GM23338 (cell line): ENCODE measurements at regions not wholly inside any gene's neighbourhood (a gene's known extent, or its start where the extent isn't known, plus 50 kb on each side); places are given as distances from the start of the nearest gene placed in this dataset.

ENCODE experiments used
- ATAC-seq: fragments of 200-7000 bp; cut with Tn5 transposase; 3 replicates; pipeline ENCODE4 v1.9.1; 2020
- DNase-seq: peaks from one replicate; pipeline ENCODE4 v3.0.0-alpha.2; 2015; ENCODE audit warnings: low spot score
- H2AFZ ChIP-seq: fragments of 200-600 bp; sonication (generic); 2 replicates; pipeline ENCODE4 v1.8.0; 2016; ENCODE audit warnings: antibody characterized with exemption, mild to moderate bottlenecking, moderate library complexity
- H3F3A ChIP-seq: fragments of 200-600 bp; sonication (generic); replicated peaks from 2 replicates; pipeline ENCODE4 v1.8.0; 2017; ENCODE audit warnings: antibody characterized with exemption, mixed run types, low read depth
- H3K27ac ChIP-seq: fragments of 200-600 bp; sonication (generic); 2 replicates; pipeline ENCODE4 v1.6.1; 2016; ENCODE audit warnings: low read depth
- H3K27me3 ChIP-seq: fragments of 200-600 bp; sonication (generic); 2 replicates; pipeline ENCODE4 v1.8.0; 2016; ENCODE audit warnings: mild to moderate bottlenecking, mixed run types, moderate library complexity; ENCODE audit not compliant: insufficient read depth
- H3K36me3 ChIP-seq: fragments of 200-600 bp; sonication (generic); 2 replicates; pipeline ENCODE4 v1.8.0; 2016; ENCODE audit warnings: mild to moderate bottlenecking; ENCODE audit not compliant: insufficient read depth
- H3K4me1 ChIP-seq: fragments of 200-600 bp; sonication (generic); 2 replicates; pipeline ENCODE4 v1.8.0; 2016; ENCODE audit warnings: mild to moderate bottlenecking, moderate library complexity; ENCODE audit not compliant: insufficient read depth
- H3K4me2 ChIP-seq: fragments of 200-600 bp; sonication (generic); 2 replicates; pipeline ENCODE4 v1.7.1; 2017; ENCODE audit warnings: mixed run types
- H3K4me3 ChIP-seq: fragments of 200-600 bp; sonication (generic); 2 replicates; pipeline ENCODE4 v1.6.1; 2016; ENCODE audit warnings: mixed run types
- H3K79me2 ChIP-seq: fragments of 200-600 bp; sonication (generic); replicated peaks from 2 replicates; pipeline ENCODE4 v1.8.0; 2017; ENCODE audit warnings: mild to moderate bottlenecking; ENCODE audit not compliant: insufficient read depth
- H3K9me2 ChIP-seq: fragments of 200-600 bp; sonication (generic); 2 replicates; pipeline ENCODE4 v1.8.0; 2017; ENCODE audit not compliant: insufficient read depth
- H4K20me1 ChIP-seq: fragments of 200-600 bp; sonication (generic); replicated peaks from 2 replicates; pipeline ENCODE4 v1.8.0; 2017; ENCODE audit warnings: mild to moderate bottlenecking; ENCODE audit not compliant: insufficient read depth
- H3K27ac Mint-ChIP-seq: 2 replicates; pipeline ENCODE4 v1.8.0; 2020; ENCODE audit warnings: inconsistent platforms, mild to moderate bottlenecking, moderate library complexity, mixed read lengths
- H3K27me3 Mint-ChIP-seq: 3 replicates; pipeline ENCODE4 v1.8.0; 2022; ENCODE audit warnings: low read depth, mild to moderate bottlenecking, moderate library complexity, mixed read lengths, inconsistent platforms; ENCODE audit not compliant: insufficient read depth, poor library complexity
- H3K36me3 Mint-ChIP-seq: 3 replicates; pipeline ENCODE4 v1.8.0; 2021; ENCODE audit warnings: low read depth, mild to moderate bottlenecking, inconsistent platforms, moderate library complexity, mixed read lengths
- H3K4me1 Mint-ChIP-seq: 3 replicates; pipeline ENCODE4 v1.8.0; 2020; ENCODE audit warnings: mild to moderate bottlenecking, inconsistent platforms, mixed read lengths
- H3K4me3 Mint-ChIP-seq: 3 replicates; pipeline ENCODE4 v1.8.0; 2021; ENCODE audit warnings: moderate library complexity, mild to moderate bottlenecking, inconsistent platforms, mixed read lengths
- H3K9me3 Mint-ChIP-seq: 3 replicates; pipeline ENCODE4 v1.8.0; 2020; ENCODE audit warnings: moderate library complexity, mild to moderate bottlenecking, inconsistent platforms, mixed read lengths
- CREB1 ChIP-seq: fragments of 250-450 bp; sonication (Bioruptor Pico); IDR thresholded peaks from 2 replicates; pipeline ENCODE4 v1.5.0; 2020; ENCODE audit warnings: low read depth, mild to moderate bottlenecking, moderate library complexity
- EZH2 ChIP-seq: fragments of 200-600 bp; sonication (generic); IDR thresholded peaks from one replicate; pipeline ENCODE4 v1.8.0; 2017; ENCODE audit warnings: antibody characterized with exemption, mild to moderate bottlenecking, low read depth; ENCODE audit not compliant: unreplicated experiment
- EZH2phosphoT487 ChIP-seq: fragments of 200-600 bp; sonication (generic); IDR thresholded peaks from one replicate; pipeline ENCODE4 v1.8.1; 2018; ENCODE audit warnings: antibody characterized with exemption; ENCODE audit not compliant: unreplicated experiment
- JUNB ChIP-seq: IDR thresholded peaks from one replicate; pipeline ENCODE4 v1.6.1; 2016; ENCODE audit warnings: antibody characterized with exemption; ENCODE audit not compliant: unreplicated experiment
- REST ChIP-seq: IDR thresholded peaks from one replicate; pipeline ENCODE4 v1.6.1; 2018; ENCODE audit warnings: antibody characterized with exemption; ENCODE audit not compliant: unreplicated experiment
- ZNF331 ChIP-seq: fragments of 250-450 bp; sonication (Bioruptor Pico); IDR thresholded peaks from 2 replicates; pipeline ENCODE4 v1.5.0; 2020; ENCODE audit warnings: low read depth, mild to moderate bottlenecking, moderate library complexity
- ZNF462 ChIP-seq: fragments of 250-450 bp; sonication (Bioruptor Pico); IDR thresholded peaks from 2 replicates; pipeline ENCODE4 v1.5.0; 2020; ENCODE audit warnings: mild to moderate bottlenecking, moderate library complexity
- TF ChIP-seq, protein P1 (sequence below), 2 experiments: fragments of 200-600 bp in 1 of 2; sonication (generic) in 1 of 2; conservative IDR thresholded peaks; 2 replicates each; pipeline versions ENCODE4 v1.5.1 to v1.6.1; 2016 to 2017; ENCODE audit warnings: antibody characterized with exemption in 2 of 2, low read depth in 2 of 2, mild to moderate bottlenecking in 2 of 2, moderate library complexity in 1 of 2

GRCh38 chr6:148053209-148053608 lies 289.4 kb upstream of the SASH1 start:
- H3K4me1 ChIP-seq = no peaks in the 10 kb centered on the region
- H4K20me1 ChIP-seq = no peaks in the 10 kb centered on the region
- DNase-seq = no peak
- no peaks in the 10 kb centered on the region for H3F3A ChIP-seq
- Mint-ChIP-seq H3K4me1 (no peaks in the 10 kb centered on the region), H3K27ac (no peak overlapping the region), H3K4me3 (no peak overlapping the region), H3K36me3 (no peaks in the 10 kb centered on the region), H3K9me3 (peaks cover 6% of the 10 kb centered on the region; the same call in 2 of the 3 replicates), H3K27me3 (no peaks in the 10 kb centered on the region)
- H3K9me2 ChIP-seq = peaks cover 12% of the 10 kb centered on the region; the same call in 1 of the 2 replicates
- no peak for ATAC-seq
- H3K79me2 ChIP-seq = no peaks in the 10 kb centered on the region
- TF ChIP-seq, protein P1, sequence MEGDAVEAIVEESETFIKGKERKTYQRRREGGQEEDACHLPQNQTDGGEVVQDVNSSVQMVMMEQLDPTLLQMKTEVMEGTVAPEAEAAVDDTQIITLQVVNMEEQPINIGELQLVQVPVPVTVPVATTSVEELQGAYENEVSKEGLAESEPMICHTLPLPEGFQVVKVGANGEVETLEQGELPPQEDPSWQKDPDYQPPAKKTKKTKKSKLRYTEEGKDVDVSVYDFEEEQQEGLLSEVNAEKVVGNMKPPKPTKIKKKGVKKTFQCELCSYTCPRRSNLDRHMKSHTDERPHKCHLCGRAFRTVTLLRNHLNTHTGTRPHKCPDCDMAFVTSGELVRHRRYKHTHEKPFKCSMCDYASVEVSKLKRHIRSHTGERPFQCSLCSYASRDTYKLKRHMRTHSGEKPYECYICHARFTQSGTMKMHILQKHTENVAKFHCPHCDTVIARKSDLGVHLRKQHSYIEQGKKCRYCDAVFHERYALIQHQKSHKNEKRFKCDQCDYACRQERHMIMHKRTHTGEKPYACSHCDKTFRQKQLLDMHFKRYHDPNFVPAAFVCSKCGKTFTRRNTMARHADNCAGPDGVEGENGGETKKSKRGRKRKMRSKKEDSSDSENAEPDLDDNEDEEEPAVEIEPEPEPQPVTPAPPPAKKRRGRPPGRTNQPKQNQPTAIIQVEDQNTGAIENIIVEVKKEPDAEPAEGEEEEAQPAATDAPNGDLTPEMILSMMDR (conservative IDR thresholded peaks at IDR 0.05; ENCODE audit: low read depth in 2 of 2) = no peak
- H3K4me3 ChIP-seq = no peak overlapping the region
- no peaks in the 10 kb centered on the region for H3K27me3 ChIP-seq
- no peak overlapping the region for H3K4me2 ChIP-seq
- H3K36me3 ChIP-seq = no peaks in the 10 kb centered on the region
- no peak overlapping the region for H2AFZ ChIP-seq
- H3K27ac ChIP-seq = no peak overlapping the region

GRCh38 chr6:148053796-148054195 lies 288.8 kb upstream of the SASH1 start:
- Histone ChIP-seq H2AFZ (no peak overlapping the region), H3K4me2 (no peak overlapping the region), H3K4me3 (no peak overlapping the region), H3F3A (no peaks in the 10 kb centered on the region), H3K4me1 (no peaks in the 10 kb centered on the region), H3K9me2 (peaks cover 12% of the 10 kb centered on the region; the same call in 1 of the 2 replicates), H3K27ac (no peak overlapping the region), H3K36me3 (no peaks in the 10 kb centered on the region), H3K27me3 (no peaks in the 10 kb centered on the region), H4K20me1 (no peaks in the 10 kb centered on the region), H3K79me2 (no peaks in the 10 kb centered on the region)
- Mint-ChIP-seq H3K27me3 (peaks cover 2% of the 10 kb centered on the region), H3K4me3 (no peak overlapping the region), H3K36me3 (no peaks in the 10 kb centered on the region), H3K9me3 (peaks cover 10% of the 10 kb centered on the region), H3K27ac (no peak overlapping the region), H3K4me1 (no peaks in the 10 kb centered on the region)
- DNase-seq (no peak), ATAC-seq (no peak)
- TF ChIP-seq ZNF331 (CRISPR knock-in tag) (no peak), EZH2 (no peak), REST (no peak), EZH2phosphoT487 (no peak), CREB1 (CRISPR knock-in tag) (no peak), ZNF462 (CRISPR knock-in tag) (no peak), JUNB (no peak)
- TF ChIP-seq, protein P1 (conservative IDR thresholded peaks at IDR 0.05; ENCODE audit: low read depth in 2 of 2) = no peak
